NCI-H524 (cell line): ENCODE measurements at regions not wholly inside any gene's neighbourhood (a gene's known extent, or its start where the extent isn't known, plus 50 kb on each side); places are given as distances from the start of the nearest gene placed in this dataset.

Experiments
- DNase-seq, 2 experiments: peaks; one replicate each; lab custom pipeline; 2025; lab: John Stamatoyannopoulos, UW

- no peak for DNase-seq
Observed at GRCh38 chr2:216286616-216287231, 85.6 kb downstream of the MARCHF4 start.

GRCh38 chr2:216285701-216286100 lies 86.6 kb downstream of the MARCHF4 start:
- peak in 1 of 2 experiments; percentile 34 for DNase-seq

GRCh38 chr2:216284708-216285107 lies 87.6 kb downstream of the MARCHF4 start:
- no peak for DNase-seq

- peak in 1 of 2 experiments; percentile 7 for DNase-seq
Observed at GRCh38 chr2:216283038-216283900, 89.0 kb downstream of the MARCHF4 start.

GRCh38 chr2:216281876-216282275 lies 90.4 kb downstream of the MARCHF4 start:
- no peak for DNase-seq

GRCh38 chr2:216281316-216281715 lies 91.0 kb downstream of the MARCHF4 start:
- DNase-seq: no peak

GRCh38 chr2:216279459-216279858 lies 92.8 kb downstream of the MARCHF4 start:
- no peak for DNase-seq

GRCh38 chr2:216279031-216279430 lies 93.3 kb downstream of the MARCHF4 start:
- no peak for DNase-seq

GRCh38 chr2:216275890-216276289 lies 96.4 kb downstream of the MARCHF4 start:
- DNase-seq: no peak

GRCh38 chr2:216274194-216274840 lies 98.0 kb downstream of the MARCHF4 start:
- DNase-seq: no peak

- no peak for DNase-seq
Observed at GRCh38 chr2:216261042-216261537, 111.2 kb downstream of the MARCHF4 start.

- no peak for DNase-seq
Observed at GRCh38 chr2:216260629-216261028, 111.7 kb downstream of the MARCHF4 start.

- no peak for DNase-seq
Observed at GRCh38 chr2:216259081-216259480, 113.2 kb downstream of the MARCHF4 start.

- no peak for DNase-seq
Observed at GRCh38 chr2:216257089-216257488, 115.2 kb downstream of the MARCHF4 start.
